Duodenal mucosa (tissue), 2 donors: ENCODE measurements at regions not wholly inside any gene's neighbourhood (a gene's known extent, or its start where the extent isn't known, plus 50 kb on each side); places are given as distances from the start of the nearest gene placed in this dataset.
"Not testable (repeated sequence)": the region's sequence is repeated elsewhere in the genome, so short reads cannot be mapped to it uniquely, and the experiment has no call there.

Source experiments
- H3K27ac ChIP-seq: one replicate; pipeline ENCODE4 v1.7.0; 2013; ENCODE audit warnings: low read depth, low read length
- H3K27me3 ChIP-seq, 2 donors: one replicate each; pipeline ENCODE4 v1.7.0; 2013; ENCODE audit warnings: low read length in 2 of 2, control low read depth in 1 of 2; ENCODE audit not compliant: insufficient read depth in 2 of 2, control insufficient read depth in 1 of 2
- H3K36me3 ChIP-seq, 2 donors: one replicate each; pipeline ENCODE4 v1.7.0; 2013; ENCODE audit warnings: low read length in 2 of 2, control low read depth in 1 of 2; ENCODE audit not compliant: insufficient read depth in 2 of 2, control insufficient read depth in 1 of 2
- H3K4me1 ChIP-seq, 2 donors: one replicate each; pipeline ENCODE4 v1.7.0; 2013; ENCODE audit warnings: low read length in 2 of 2, control low read depth in 1 of 2; ENCODE audit not compliant: insufficient read depth in 2 of 2, control insufficient read depth in 1 of 2
- H3K4me3 ChIP-seq, 2 donors: one replicate each; pipeline ENCODE4 v1.7.0; 2013; ENCODE audit warnings: low read length in 2 of 2, low read depth in 1 of 2
- H3K9ac ChIP-seq, 2 donors: one replicate each; pipeline ENCODE4 v1.7.0; 2013; ENCODE audit warnings: low read length in 2 of 2, low read depth in 1 of 2
- H3K9me3 ChIP-seq, 2 donors: one replicate each; pipeline ENCODE4 v1.7.0; 2013; ENCODE audit warnings: low read length in 2 of 2, control low read depth in 1 of 2; ENCODE audit not compliant: control insufficient read depth in 1 of 2

- Histone ChIP-seq H3K9me3 (no peaks in the 10 kb centered on the region), H3K36me3 (no peaks in the 10 kb centered on the region), H3K27me3 (no peaks in the 10 kb centered on the region), H3K9ac (no peak overlapping the region), H3K4me1 (no peaks in the 10 kb centered on the region), H3K27ac (no peak overlapping the region), H3K4me3 (no peak overlapping the region)
Observed at GRCh38 chr11:42827845-42828244, 484.0 kb upstream of the API5 start.

- no peak overlapping the region for H3K9ac ChIP-seq
- no peaks in the 10 kb centered on the region for H3K36me3 ChIP-seq
- no peak overlapping the region for H3K27ac ChIP-seq
- H3K4me3 ChIP-seq: no peak overlapping the region
- no peaks in the 10 kb centered on the region for H3K9me3 ChIP-seq
- H3K4me1 ChIP-seq: no peaks in the 10 kb centered on the region
- H3K27me3 ChIP-seq: no peaks in the 10 kb centered on the region
Observed at GRCh38 chr11:42837994-42838393, 473.8 kb upstream of the API5 start.

- Histone ChIP-seq H3K4me3 (no peak overlapping the region), H3K9me3 (no peaks in the 10 kb centered on the region), H3K27me3 (no peaks in the 10 kb centered on the region), H3K9ac (no peak overlapping the region), H3K36me3 (no peaks in the 10 kb centered on the region), H3K4me1 (no peaks in the 10 kb centered on the region), H3K27ac (no peak overlapping the region)
Observed at GRCh38 chr11:42840176-42840829, 471.5 kb upstream of the API5 start.

- H3K4me1 ChIP-seq: no peaks in the 10 kb centered on the region
- H3K27me3 ChIP-seq: no peaks in the 10 kb centered on the region
- no peaks in the 10 kb centered on the region for H3K36me3 ChIP-seq
- no peak overlapping the region for H3K27ac ChIP-seq
- no peak overlapping the region for H3K9ac ChIP-seq
- H3K4me3 ChIP-seq: no peak overlapping the region
- no peaks in the 10 kb centered on the region for H3K9me3 ChIP-seq
Observed at GRCh38 chr11:42840860-42841259, 470.9 kb upstream of the API5 start.

GRCh38 chr11:42841556-42841955 lies 470.2 kb upstream of the API5 start:
- no peaks in the 10 kb centered on the region for H3K4me1 ChIP-seq
- no peak overlapping the region for H3K4me3 ChIP-seq
- no peaks in the 10 kb centered on the region for H3K9me3 ChIP-seq
- no peak overlapping the region for H3K27ac ChIP-seq
- H3K9ac ChIP-seq: no peak overlapping the region
- H3K27me3 ChIP-seq: no peaks in the 10 kb centered on the region
- no peaks in the 10 kb centered on the region for H3K36me3 ChIP-seq

- Histone ChIP-seq H3K9me3 (no peaks in the 10 kb centered on the region), H3K4me1 (no peaks in the 10 kb centered on the region), H3K9ac (no peak overlapping the region), H3K4me3 (no peak overlapping the region), H3K36me3 (no peaks in the 10 kb centered on the region), H3K27me3 (no peaks in the 10 kb centered on the region), H3K27ac (no peak overlapping the region)
Observed at GRCh38 chr11:42849362-42849761, 462.4 kb upstream of the API5 start.

GRCh38 chr11:42857344-42857743 lies 454.5 kb upstream of the API5 start:
- H3K4me1 ChIP-seq: no peaks in the 10 kb centered on the region
- no peaks in the 10 kb centered on the region for H3K27me3 ChIP-seq
- no peak overlapping the region for H3K27ac ChIP-seq
- no peaks in the 10 kb centered on the region for H3K36me3 ChIP-seq
- no peak overlapping the region for H3K9ac ChIP-seq
- no peak overlapping the region for H3K4me3 ChIP-seq
- no peaks in the 10 kb centered on the region for H3K9me3 ChIP-seq

- Histone ChIP-seq H3K27me3 (no peaks in the 10 kb centered on the region), H3K36me3 (no peaks in the 10 kb centered on the region), H3K9ac (no peak overlapping the region), H3K9me3 (no peaks in the 10 kb centered on the region), H3K4me1 (no peaks in the 10 kb centered on the region), H3K27ac (no peak overlapping the region), H3K4me3 (no peak overlapping the region)
Observed at GRCh38 chr11:42870480-42870879, 441.3 kb upstream of the API5 start.

GRCh38 chr11:42873800-42874405 lies 437.9 kb upstream of the API5 start:
- not testable (repeated sequence) for H3K36me3 ChIP-seq, H3K27me3 ChIP-seq, H3K4me1 ChIP-seq, H3K9ac ChIP-seq, H3K4me3 ChIP-seq, H3K27ac ChIP-seq, H3K9me3 ChIP-seq

GRCh38 chr11:42881335-42881734 lies 430.5 kb upstream of the API5 start:
- H3K4me3 ChIP-seq, H3K36me3 ChIP-seq, H3K9me3 ChIP-seq, H3K4me1 ChIP-seq, H3K27ac ChIP-seq, H3K9ac ChIP-seq, H3K27me3 ChIP-seq: not testable (repeated sequence)
